GM23248 (cell line): ENCODE measurements at regions not wholly inside any gene's neighbourhood (a gene's known extent, or its start where the extent isn't known, plus 50 kb on each side); places are given as distances from the start of the nearest gene placed in this dataset.

Experiments
- DNase-seq: peaks from one replicate; pipeline ENCODE4 v3.0.0-alpha.2; 2015
- H2AFZ ChIP-seq: fragments of 200-600 bp; sonication (generic); 2 replicates; pipeline ENCODE4 v1.6.1; 2016; ENCODE audit warnings: antibody characterized with exemption
- H3F3A ChIP-seq: fragments of 200-600 bp; sonication (generic); 2 replicates; pipeline ENCODE4 v1.6.1; 2016; ENCODE audit warnings: mild to moderate bottlenecking, antibody characterized with exemption, mixed run types; ENCODE audit not compliant: insufficient read depth
- H3K27ac ChIP-seq: fragments of 200-600 bp; sonication (generic); 2 replicates; pipeline ENCODE4 v1.5.1; 2016; ENCODE audit warnings: mild to moderate bottlenecking
- H3K27me3 ChIP-seq: fragments of 200-600 bp; sonication (generic); replicated peaks from 2 replicates; pipeline ENCODE4 v1.6.1; 2016; ENCODE audit warnings: mild to moderate bottlenecking; ENCODE audit not compliant: insufficient read depth
- H3K36me3 ChIP-seq: fragments of 200-600 bp; sonication (generic); 2 replicates; pipeline ENCODE4 v1.6.1; 2016; ENCODE audit warnings: low read depth, mild to moderate bottlenecking
- H3K4me1 ChIP-seq: fragments of 200-600 bp; sonication (generic); 2 replicates; pipeline ENCODE4 v1.6.1; 2016; ENCODE audit warnings: mild to moderate bottlenecking; ENCODE audit not compliant: insufficient read depth
- H3K4me2 ChIP-seq: fragments of 200-600 bp; sonication (generic); one replicate; pipeline ENCODE4 v1.6.1; 2016; ENCODE audit warnings: mild to moderate bottlenecking; ENCODE audit not compliant: unreplicated experiment
- H3K4me3 ChIP-seq: fragments of 200-600 bp; sonication (generic); 2 replicates; pipeline ENCODE4 v1.5.1; 2016; ENCODE audit warnings: mild to moderate bottlenecking
- H3K79me2 ChIP-seq: fragments of 200-600 bp; sonication (generic); 2 replicates; pipeline ENCODE4 v1.6.1; 2016; ENCODE audit warnings: mild to moderate bottlenecking; ENCODE audit not compliant: insufficient read depth
- H3K9ac ChIP-seq: fragments of 200-600 bp; sonication (generic); 2 replicates; pipeline ENCODE4 v1.6.1; 2016; ENCODE audit warnings: mild to moderate bottlenecking
- H3K9me2 ChIP-seq: fragments of 200-600 bp; sonication (generic); 2 replicates; pipeline ENCODE4 v1.6.1; 2016; ENCODE audit warnings: mixed run types, mild to moderate bottlenecking, moderate library complexity; ENCODE audit not compliant: insufficient read depth
- H3K9me3 ChIP-seq: fragments of 200-600 bp; sonication (generic); one replicate; pipeline ENCODE4 v1.6.1; 2017; ENCODE audit warnings: low read depth
- H4K20me1 ChIP-seq: fragments of 200-600 bp; sonication (generic); 2 replicates; pipeline ENCODE4 v1.6.0; 2016; ENCODE audit not compliant: insufficient read depth
- EZH2 ChIP-seq: fragments of 200-600 bp; sonication (generic); IDR thresholded peaks from 2 replicates; pipeline ENCODE4 v1.6.1; 2018; ENCODE audit warnings: antibody characterized with exemption, mild to moderate bottlenecking; ENCODE audit not compliant: insufficient read depth, poor library complexity, severe bottlenecking
- EZH2phosphoT487 ChIP-seq: fragments of 200-600 bp; sonication (generic); IDR thresholded peaks from 2 replicates; pipeline ENCODE4 v1.6.1; 2018; ENCODE audit warnings: antibody characterized with exemption, moderate library complexity, mild to moderate bottlenecking, low read depth; ENCODE audit not compliant: insufficient read depth
- WGBS, 2 experiments: methylation state at CpG; one replicate each; pipeline ENCODE4 v1.1.6; 2015 to 2017; ENCODE audit warnings: low lambda C conversion rate in 2 of 2, low coverage in 1 of 2; ENCODE audit errors: missing lambda C conversion rate in 2 of 2; 5-methylcytosine and 5-hydroxymethylcytosine counted together
- in situ Hi-C: fragments of 300-500 bp; cut with MboI; formaldehyde crosslinking; loops from 2 replicates; pipeline ENCODE4 v1.15.0; 2020

GRCh38 chr5:96243203-96243602, 189.8 kb downstream of the PCSK1 start:
- H3K4me3 ChIP-seq = no peak overlapping the region
- 4 to 10% methylated on average over 1 of the region's 1 CpG for WGBS, 2 experiments
- H3K27ac ChIP-seq = peak overlapping the region; percentile 69
- no peaks in the 10 kb centered on the region for H3K9me3 ChIP-seq
- peaks cover 43% of the 10 kb centered on the region for H3F3A ChIP-seq
- in situ Hi-C loops = no loop called here
- no peaks in the 10 kb centered on the region for H3K9me2 ChIP-seq
- peak overlapping the region; percentile 36; the same call in 1 of the 2 replicates for H3K9ac ChIP-seq
- H3K79me2 ChIP-seq = 0 out of 2 replicates have a peak, but pooled peaks cover 4% of the 10 kb centered on the region
- 0 out of 2 replicates have a peak overlapping the region, but pooled peaks have one; percentile 4 for H2AFZ ChIP-seq
- H3K4me1 ChIP-seq = peaks cover 55% of the 10 kb centered on the region
- peak; percentile 60 for DNase-seq
- no peaks in the 10 kb centered on the region for H4K20me1 ChIP-seq
- H3K27me3 ChIP-seq = no peaks in the 10 kb centered on the region
- H3K36me3 ChIP-seq = no peaks in the 10 kb centered on the region
- TF ChIP-seq EZH2 (no peak), EZH2phosphoT487 (no peak)
- H3K4me2 ChIP-seq = peak overlapping the region; percentile 40

- peak overlapping the region; percentile 40 for H3K4me2 ChIP-seq
- peak overlapping the region; percentile 36; the same call in 1 of the 2 replicates for H3K9ac ChIP-seq
- in situ Hi-C loops = no loop called here
These were observed 190.5 kb downstream of the PCSK1 start for GRCh38 chr5:96242571-96242970.

DNA sequence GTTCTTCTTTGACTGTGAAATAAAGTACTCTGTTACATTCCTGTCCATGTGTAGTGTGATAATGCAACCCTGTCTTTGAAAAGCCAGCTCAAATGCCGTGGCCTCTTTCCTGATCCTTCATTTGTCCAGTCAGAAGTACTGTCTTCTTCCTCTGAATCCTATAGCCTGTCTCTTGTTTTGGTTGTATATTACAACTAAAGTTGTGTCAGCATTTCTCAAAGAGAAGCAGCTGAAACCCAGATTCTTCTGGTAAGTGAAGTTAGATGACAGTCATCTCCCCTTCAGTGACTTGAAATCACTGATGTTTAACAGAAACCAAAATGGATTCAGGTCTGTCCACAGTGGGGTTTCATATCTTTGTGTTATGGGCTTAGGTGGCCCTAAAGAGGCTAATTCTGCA, 196.2 kb downstream of the PCSK1 start:
- 100% methylated on average over 1 of the region's 1 CpG for whole genome bisulfite sequencing, 2 experiments
- H3K27me3 ChIP-seq = no peaks in the 10 kb centered on the region

More at GRCh38 chr5:96242571-96242970, 190.5 kb downstream of the PCSK1 start:
- Histone ChIP-seq H3K9me2 (no peaks in the 10 kb centered on the region), H3F3A (peaks cover 37% of the 10 kb centered on the region), H3K9me3 (no peaks in the 10 kb centered on the region), H3K27ac (peak overlapping the region; percentile 69), H4K20me1 (no peaks in the 10 kb centered on the region), H2AFZ (0 out of 2 replicates have a peak overlapping the region, but pooled peaks have one; percentile 4), H3K27me3 (no peaks in the 10 kb centered on the region), H3K79me2 (0 out of 2 replicates have a peak, but pooled peaks cover 4% of the 10 kb centered on the region), H3K4me1 (peaks cover 49% of the 10 kb centered on the region), H3K4me3 (no peak overlapping the region), H3K36me3 (no peaks in the 10 kb centered on the region)
- peak; percentile 46 for DNase-seq
- WGBS, 2 experiments = 8 to 21% methylated on average over 1 of the region's 1 CpG
- no peak for TF ChIP-seq EZH2phosphoT487
- TF ChIP-seq EZH2 = no peak

DNA sequence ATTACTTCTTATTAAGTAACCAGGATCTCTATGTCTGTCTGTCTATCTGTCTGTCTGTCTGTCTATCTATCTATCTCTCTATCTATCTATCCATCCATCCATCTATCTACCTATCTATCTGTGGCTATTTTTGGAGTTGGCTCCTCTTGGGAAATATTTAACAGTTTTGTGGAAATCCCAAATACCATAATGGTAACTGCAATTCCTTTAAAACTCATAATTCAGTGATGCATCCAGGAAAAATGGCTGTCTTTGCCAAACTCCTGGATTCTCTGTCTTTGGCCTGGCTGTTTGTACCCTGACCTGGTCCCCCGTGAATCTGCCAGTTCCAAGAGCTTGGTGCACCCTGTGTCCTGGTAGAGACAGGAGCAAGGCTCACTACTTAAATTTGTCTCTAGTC, 197.0 kb downstream of the PCSK1 start:
- DNase-seq = peak; percentile 39
- Histone ChIP-seq H3K36me3 (no peaks in the 10 kb centered on the region), H3K27me3 (no peaks in the 10 kb centered on the region), H3K4me1 (peaks cover 14% of the 10 kb centered on the region), H3K4me3 (no peak overlapping the region), H3K79me2 (no peaks in the 10 kb centered on the region), H3K4me2 (no peak overlapping the region), H4K20me1 (no peaks in the 10 kb centered on the region), H2AFZ (peak overlapping the region; percentile 26), H3K9me3 (no peaks in the 10 kb centered on the region), H3K9ac (no peak overlapping the region), H3F3A (peaks cover 9% of the 10 kb centered on the region; the same call in 1 of the 2 replicates), H3K27ac (peak overlapping the region; percentile 14; the same call in 1 of the 2 replicates), H3K9me2 (no peaks in the 10 kb centered on the region)
- TF ChIP-seq EZH2phosphoT487 (no peak), EZH2 (no peak)
- in situ Hi-C loops = no loop called here
- WGBS, 2 experiments = 69 to 79% methylated on average over 1 of the region's 1 CpG

More for the DNA sequence above, 196.2 kb downstream of the PCSK1 start:
- TF ChIP-seq EZH2 = no peak
- TF ChIP-seq EZH2phosphoT487 = no peak
- DNase-seq = no peak
- H3K9me3 ChIP-seq = no peaks in the 10 kb centered on the region
- no peak overlapping the region for H3K27ac ChIP-seq
- H4K20me1 ChIP-seq = no peaks in the 10 kb centered on the region
- H3K4me1 ChIP-seq = peaks cover 14% of the 10 kb centered on the region
- no peak overlapping the region for H3K4me2 ChIP-seq
- no peaks in the 10 kb centered on the region for H3K79me2 ChIP-seq
- no peak overlapping the region for H3K9ac ChIP-seq
- peaks cover 9% of the 10 kb centered on the region; the same call in 1 of the 2 replicates for H3F3A ChIP-seq
- H3K9me2 ChIP-seq = no peaks in the 10 kb centered on the region
- in situ Hi-C loops = no loop called here
- no peak overlapping the region for H3K4me3 ChIP-seq
- H3K36me3 ChIP-seq = no peaks in the 10 kb centered on the region
- peak overlapping the region; percentile 56 for H2AFZ ChIP-seq
